ENCODE measurements at regions not wholly inside any gene's neighbourhood (a gene's known extent, or its start where the extent isn't known, plus 50 kb on each side); places are given as distances from the start of the nearest gene placed in this dataset.

DNA sequence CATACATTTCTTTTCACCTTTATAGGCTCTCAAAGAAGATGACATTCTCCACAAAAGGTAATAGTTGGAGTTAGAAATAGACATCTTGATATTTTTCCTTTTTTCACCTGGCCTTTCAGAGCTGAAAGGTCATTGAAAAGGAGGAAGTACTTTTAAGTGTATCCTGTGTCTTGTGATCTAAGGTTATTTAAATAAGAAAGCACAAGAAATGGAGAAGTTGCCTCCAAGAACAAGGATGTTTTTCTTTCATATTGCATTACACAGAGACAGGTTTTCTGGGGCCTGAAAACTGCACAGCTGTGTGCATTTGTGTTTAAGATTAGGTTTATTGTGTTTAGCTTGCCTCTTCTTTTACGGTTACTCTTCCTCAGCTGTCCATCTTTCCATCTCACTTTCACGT, 103.4 kb upstream of the SEMA3D start:
- TF ChIP-seq CTCF (IDR thresholded peaks at IDR 0.05; ENCODE audit: borderline replicate concordance, extremely low read depth, low read length, poor library complexity, severe bottlenecking) (no peak), EZH2 (IDR thresholded peaks at IDR 0.05; ENCODE audit: borderline replicate concordance, low read depth, low read length, severe bottlenecking) (no peak)
